HepG2 (cell line): ENCODE measurements at regions not wholly inside any gene's neighbourhood (a gene's known extent, or its start where the extent isn't known, plus 50 kb on each side); places are given as distances from the start of the nearest gene placed in this dataset.

ENCODE experiments used
- HMGXB4 ChIP-seq, 2 experiments: sonication (generic) in 1 of 2; formaldehyde crosslinking in 1 of 2; IDR thresholded peaks; 2 replicates each; pipeline versions ENCODE4 v1.4.0 to v1.6.1; 2018 to 2020; ENCODE audit warnings: missing genetic modification reagents in 2 of 2, borderline replicate concordance in 1 of 2, low read depth in 1 of 2, mild to moderate bottlenecking in 1 of 2, missing biosample characterization in 1 of 2
- KIAA2018 ChIP-seq: sonication (generic); formaldehyde crosslinking; IDR thresholded peaks from 2 replicates; pipeline ENCODE4 v1.5.0; 2020; ENCODE audit warnings: mild to moderate bottlenecking, missing genetic modification reagents, borderline replicate concordance
- ZNF124 ChIP-seq: sonication (generic); formaldehyde crosslinking; IDR thresholded peaks from 2 replicates; pipeline ENCODE4 v1.4.0; 2020; ENCODE audit warnings: missing genetic modification reagents
- ZNF350 ChIP-seq: sonication (generic); formaldehyde crosslinking; IDR thresholded peaks from 2 replicates; pipeline ENCODE4 v1.4.0; 2020; ENCODE audit warnings: mild to moderate bottlenecking, low read depth, missing genetic modification reagents, borderline replicate concordance

GRCh38 chr21:25036775-25037174, 570.5 kb downstream of the MRPL39 start (continued):
- TF ChIP-seq KIAA2018 (CRISPR knock-in tag) = no peak
- TF ChIP-seq ZNF350 = no peak
- no peak for TF ChIP-seq HMGXB4 (CRISPR knock-in tag; IDR thresholded peaks at IDR 0.05; ENCODE audit: borderline replicate concordance in 1 of 2, low read depth in 1 of 2)
- no peak for TF ChIP-seq ZNF124 (CRISPR knock-in tag)
